Breast epithelium (tissue), 3 donors: ENCODE measurements at regions not wholly inside any gene's neighbourhood (a gene's known extent, or its start where the extent isn't known, plus 50 kb on each side); places are given as distances from the start of the nearest gene placed in this dataset.

ENCODE experiments used
- POLR2A ChIP-seq: fragments of 450-650 bp; IDR thresholded peaks from one replicate; pipeline ENCODE4 v1.6.1; 2016; ENCODE audit warnings: antibody characterized with exemption, mild to moderate bottlenecking, moderate library complexity
- POLR2AphosphoS5 ChIP-seq, 3 donors: sonication (generic); formaldehyde crosslinking; IDR thresholded peaks; one replicate each; pipeline ENCODE4 v1.6.1; 2017; ENCODE audit warnings: antibody characterized with exemption in 3 of 3
- TF ChIP-seq, protein P1 (sequence below), 3 donors: fragments of 450-650 bp; IDR thresholded peaks; one replicate each; pipeline ENCODE4 v1.5.1; 2016 to 2017; ENCODE audit warnings: antibody characterized with exemption in 3 of 3, mild to moderate bottlenecking in 3 of 3, moderate library complexity in 3 of 3

DNA sequence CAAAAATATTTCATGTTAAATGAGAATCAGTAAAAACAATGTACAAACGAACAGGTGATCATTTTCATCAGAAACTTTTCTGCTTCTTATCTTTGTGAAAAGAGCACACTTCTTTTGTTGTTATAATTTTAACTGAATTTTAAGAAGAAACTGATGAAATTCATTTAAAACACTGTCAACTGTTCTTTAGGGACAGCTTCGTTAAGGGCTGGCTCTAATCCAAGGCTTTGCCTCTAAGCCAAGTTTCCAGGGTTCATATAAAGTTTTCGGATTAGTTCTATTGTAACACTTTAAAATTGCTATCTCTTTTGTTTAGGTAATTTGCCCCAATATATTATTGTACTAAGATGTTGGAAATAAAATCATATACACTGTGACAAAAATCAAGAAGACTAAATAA lies 559.2 kb downstream of the TUSC1 start:
- TF ChIP-seq, protein P1, sequence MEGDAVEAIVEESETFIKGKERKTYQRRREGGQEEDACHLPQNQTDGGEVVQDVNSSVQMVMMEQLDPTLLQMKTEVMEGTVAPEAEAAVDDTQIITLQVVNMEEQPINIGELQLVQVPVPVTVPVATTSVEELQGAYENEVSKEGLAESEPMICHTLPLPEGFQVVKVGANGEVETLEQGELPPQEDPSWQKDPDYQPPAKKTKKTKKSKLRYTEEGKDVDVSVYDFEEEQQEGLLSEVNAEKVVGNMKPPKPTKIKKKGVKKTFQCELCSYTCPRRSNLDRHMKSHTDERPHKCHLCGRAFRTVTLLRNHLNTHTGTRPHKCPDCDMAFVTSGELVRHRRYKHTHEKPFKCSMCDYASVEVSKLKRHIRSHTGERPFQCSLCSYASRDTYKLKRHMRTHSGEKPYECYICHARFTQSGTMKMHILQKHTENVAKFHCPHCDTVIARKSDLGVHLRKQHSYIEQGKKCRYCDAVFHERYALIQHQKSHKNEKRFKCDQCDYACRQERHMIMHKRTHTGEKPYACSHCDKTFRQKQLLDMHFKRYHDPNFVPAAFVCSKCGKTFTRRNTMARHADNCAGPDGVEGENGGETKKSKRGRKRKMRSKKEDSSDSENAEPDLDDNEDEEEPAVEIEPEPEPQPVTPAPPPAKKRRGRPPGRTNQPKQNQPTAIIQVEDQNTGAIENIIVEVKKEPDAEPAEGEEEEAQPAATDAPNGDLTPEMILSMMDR (IDR thresholded peaks at IDR 0.05): no peak
- TF ChIP-seq POLR2AphosphoS5 (IDR thresholded peaks at IDR 0.05): no peak
- no peak for TF ChIP-seq POLR2A
